Tibial artery (tissue), 4 donors: ENCODE measurements at regions not wholly inside any gene's neighbourhood (a gene's known extent, or its start where the extent isn't known, plus 50 kb on each side); places are given as distances from the start of the nearest gene placed in this dataset.

Experiments
- DNase-seq, 2 donors: peaks; one replicate each; pipeline ENCODE4 v3.0.0-alpha.2; 2019
- H3K27ac ChIP-seq, 2 donors: fragments of 200-600 bp; sonication (generic) in 1 of 2; 1 replicate in 1 of 2; 2 replicates in 1 of 2; pipeline ENCODE4 v1.5.1; 2018 to 2019; ENCODE audit warnings: mild to moderate bottlenecking in 1 of 2
- H3K27me3 ChIP-seq, 2 donors: fragments of 200-600 bp; sonication (generic) in 1 of 2; one replicate each; pipeline versions ENCODE4 v1.5.1 to v1.6.0; 2016 to 2019
- H3K36me3 ChIP-seq, 3 donors: fragments of 200-600 bp; sonication (generic) in 2 of 3; one replicate each; pipeline ENCODE4 v1.5.1; 2016 to 2019; ENCODE audit warnings: mild to moderate bottlenecking in 2 of 3
- H3K4me1 ChIP-seq, 4 donors: fragments of 200-600 bp; sonication (generic) in 2 of 4; 1 replicate in 3 of 4; 2 replicates in 1 of 4; pipeline ENCODE4 v1.5.1; 2016 to 2019
- H3K4me3 ChIP-seq, 2 donors: fragments of 200-600 bp; sonication (generic) in 1 of 2; 1 replicate in 1 of 2; 2 replicates in 1 of 2; pipeline ENCODE4 v1.5.1; 2018 to 2019; ENCODE audit warnings: mild to moderate bottlenecking in 2 of 2
- H3K9me3 ChIP-seq, 3 donors: fragments of 200-600 bp; sonication (generic) in 1 of 3; one replicate each; pipeline ENCODE4 v1.5.1; 2016 to 2019
- CTCF ChIP-seq, 2 experiments: fragments of 200-600 bp in 1 of 2; fragments of 450-650 bp in 1 of 2; IDR thresholded peaks; one replicate each; pipeline ENCODE4 v1.5.1; 2017 to 2019; ENCODE audit warnings: antibody characterized with exemption in 2 of 2, mild to moderate bottlenecking in 1 of 2, moderate library complexity in 1 of 2
- intact Hi-C: fragments of 100-400 bp; cut with DNase I; formaldehyde crosslinking; loops from one replicate; pipeline ENCODE4 v1.15.0; 2023; ENCODE audit warnings: low total_unique reads

GRCh38 chr17:77862890-77863813, 95.4 kb upstream of the TNRC6C start:
- H3K4me1 ChIP-seq = peaks cover 0 to 22% (median 18%) of the 10 kb centered on the region in 4 donors
- no peaks in the 10 kb centered on the region for H3K36me3 ChIP-seq
- intact Hi-C loops = no loop called here
- peak in 1 of 2 donors; percentile 57 for DNase-seq
- no peak overlapping the region for H3K4me3 ChIP-seq
- no peaks in the 10 kb centered on the region for H3K27me3 ChIP-seq
- no peak for TF ChIP-seq CTCF (IDR thresholded peaks at IDR 0.05)
- peak overlapping the region in 1 of 2 donors; percentile 49 for H3K27ac ChIP-seq
- no peaks in the 10 kb centered on the region for H3K9me3 ChIP-seq

- Histone ChIP-seq H3K36me3 (no peaks in the 10 kb centered on the region), H3K27ac (peak overlapping the region in 1 of 2 donors; percentile 49), H3K4me3 (no peak overlapping the region), H3K4me1 (peaks cover 0 to 23% (median 18%) of the 10 kb centered on the region in 4 donors), H3K9me3 (no peaks in the 10 kb centered on the region), H3K27me3 (no peaks in the 10 kb centered on the region)
- TF ChIP-seq CTCF (IDR thresholded peaks at IDR 0.05) = no peak
- peak; percentile 40 to 65 for DNase-seq
- intact Hi-C loops = no loop called here
Observed at GRCh38 chr17:77863814-77864161, 94.7 kb upstream of the TNRC6C start.

GRCh38 chr17:77864234-77865111, 94.0 kb upstream of the TNRC6C start:
- H3K27ac ChIP-seq = peak overlapping the region; percentile 49 to 63
- no peaks in the 10 kb centered on the region for H3K36me3 ChIP-seq
- peaks cover 0 to 25% (median 12%) of the 10 kb centered on the region in 4 donors for H3K4me1 ChIP-seq
- no peaks in the 10 kb centered on the region for H3K27me3 ChIP-seq
- no peaks in the 10 kb centered on the region for H3K9me3 ChIP-seq
- no peak for TF ChIP-seq CTCF (IDR thresholded peaks at IDR 0.05)
- no peak overlapping the region for H3K4me3 ChIP-seq
- intact Hi-C loops = no loop called here
- peak in 1 of 2 donors; percentile 60 for DNase-seq

GRCh38 chr17:77865112-77865611, 93.3 kb upstream of the TNRC6C start:
- TF ChIP-seq CTCF (IDR thresholded peaks at IDR 0.05) = no peak

GRCh38 chr17:77865716-77866115, 92.8 kb upstream of the TNRC6C start:
- Histone ChIP-seq H3K27me3 (no peaks in the 10 kb centered on the region), H3K27ac (peak overlapping the region; percentile 49 to 63), H3K4me1 (peaks cover 0 to 25% (median 12%) of the 10 kb centered on the region in 4 donors), H3K9me3 (no peaks in the 10 kb centered on the region), H3K36me3 (no peaks in the 10 kb centered on the region), H3K4me3 (no peak overlapping the region)
- intact Hi-C loops = no loop called here
- peak in 1 of 2 donors; percentile 31 for DNase-seq
- TF ChIP-seq CTCF (IDR thresholded peaks at IDR 0.05) = no peak

More at GRCh38 chr17:77865112-77865611, 93.3 kb upstream of the TNRC6C start:
- peak overlapping the region in 1 of 2 donors; percentile 14 for H3K4me3 ChIP-seq
- peak in 1 of 2 donors; percentile 61 for DNase-seq
- no peaks in the 10 kb centered on the region for H3K9me3 ChIP-seq
- peak overlapping the region; percentile 49 to 63 for H3K27ac ChIP-seq
- peaks cover 0 to 25% (median 12%) of the 10 kb centered on the region in 4 donors for H3K4me1 ChIP-seq
- intact Hi-C loops = no loop called here
- no peaks in the 10 kb centered on the region for H3K27me3 ChIP-seq
- H3K36me3 ChIP-seq = no peaks in the 10 kb centered on the region
